DND-41 (cell line): ENCODE measurements at regions not wholly inside any gene's neighbourhood (a gene's known extent, or its start where the extent isn't known, plus 50 kb on each side); places are given as distances from the start of the nearest gene placed in this dataset.

ENCODE experiments used
- ATAC-seq: fragments of 200-7000 bp; cut with Tn5 transposase; 3 replicates; pipeline ENCODE4 v1.9.1; 2021; ENCODE audit warnings: low read depth; ENCODE audit not compliant: insufficient read depth
- DNase-seq: peaks from one replicate; pipeline ENCODE4 v3.0.0-alpha.2; 2020
- H2AFZ ChIP-seq: 2 replicates; pipeline ENCODE4 v1.6.0; 2012; ENCODE audit warnings: low read depth, low read length
- H3K27ac ChIP-seq: 2 replicates; pipeline ENCODE4 v1.5.1; 2012; ENCODE audit warnings: low read length, inconsistent platforms
- H3K27me3 ChIP-seq: fragments of 200-600 bp; sonication (generic); 2 replicates; pipeline ENCODE4 v1.6.0; 2012; ENCODE audit warnings: low read length, mild to moderate bottlenecking, inconsistent platforms; ENCODE audit not compliant: insufficient read depth, poor library complexity
- H3K36me3 ChIP-seq: 2 replicates; pipeline ENCODE4 v1.5.1; 2012; ENCODE audit warnings: low read length, inconsistent platforms; ENCODE audit not compliant: insufficient read depth
- H3K4me1 ChIP-seq: 2 replicates; pipeline ENCODE4 v1.5.1; 2012; ENCODE audit warnings: mild to moderate bottlenecking, low read length; ENCODE audit not compliant: insufficient read depth
- H3K4me2 ChIP-seq: 2 replicates; pipeline ENCODE4 v1.6.0; 2012; ENCODE audit warnings: mild to moderate bottlenecking, moderate library complexity, low read length, inconsistent platforms; ENCODE audit not compliant: insufficient read depth
- H3K4me3 ChIP-seq, 2 experiments: fragments of 200-600 bp in 1 of 2; shearing (Covaris generic) in 1 of 2; 2 replicates each; pipeline ENCODE4 v1.5.1; 2012 to 2016; ENCODE audit warnings: inconsistent platforms in 2 of 2, low read length in 2 of 2, mild to moderate bottlenecking in 2 of 2, low read depth in 1 of 2, moderate library complexity in 1 of 2
- H3K79me2 ChIP-seq: 2 replicates; pipeline ENCODE4 v1.6.0; 2012; ENCODE audit warnings: low read length, inconsistent platforms; ENCODE audit not compliant: insufficient read depth
- H3K9ac ChIP-seq: 2 replicates; pipeline ENCODE4 v1.6.0; 2012; ENCODE audit warnings: low read depth, mild to moderate bottlenecking, inconsistent platforms, low read length, moderate library complexity
- H3K9me3 ChIP-seq: 2 replicates; pipeline ENCODE4 v1.5.1; 2012; ENCODE audit warnings: low read length, moderate library complexity, mild to moderate bottlenecking, inconsistent platforms; ENCODE audit not compliant: insufficient read depth, severe bottlenecking
- H4K20me1 ChIP-seq: 2 replicates; pipeline ENCODE4 v1.6.0; 2012; ENCODE audit warnings: low read length; ENCODE audit not compliant: insufficient read depth
- CTCF ChIP-seq: IDR thresholded peaks from 2 replicates; pipeline ENCODE4 v1.5.1; 2012; ENCODE audit warnings: borderline replicate concordance, low read length, moderate library complexity, mild to moderate bottlenecking; ENCODE audit not compliant: poor library complexity, severe bottlenecking; ENCODE audit errors: extremely low read depth
- EZH2 ChIP-seq: IDR thresholded peaks from 3 replicates; pipeline ENCODE4 v1.6.1; 2012; ENCODE audit warnings: borderline replicate concordance, low read depth, mild to moderate bottlenecking, moderate library complexity, low read length, inconsistent platforms; ENCODE audit not compliant: severe bottlenecking

GRCh38 chr2:53512071-53512826, 255.4 kb upstream of the CHAC2 start:
- no peak for ATAC-seq
- no peaks in the 10 kb centered on the region for H3K4me1 ChIP-seq
- H3K9me3 ChIP-seq = no peaks in the 10 kb centered on the region
- H3K36me3 ChIP-seq = no peaks in the 10 kb centered on the region
- H3K27ac ChIP-seq = no peak overlapping the region
- H3K9ac ChIP-seq = no peak overlapping the region
- no peaks in the 10 kb centered on the region for H4K20me1 ChIP-seq
- no peak for DNase-seq
- H2AFZ ChIP-seq = no peak overlapping the region
- no peaks in the 10 kb centered on the region for H3K27me3 ChIP-seq
- H3K79me2 ChIP-seq = no peaks in the 10 kb centered on the region
- H3K4me3 ChIP-seq = no peak overlapping the region
- H3K4me2 ChIP-seq = no peak overlapping the region
- no peak for TF ChIP-seq EZH2
- no peak for TF ChIP-seq CTCF

DNA sequence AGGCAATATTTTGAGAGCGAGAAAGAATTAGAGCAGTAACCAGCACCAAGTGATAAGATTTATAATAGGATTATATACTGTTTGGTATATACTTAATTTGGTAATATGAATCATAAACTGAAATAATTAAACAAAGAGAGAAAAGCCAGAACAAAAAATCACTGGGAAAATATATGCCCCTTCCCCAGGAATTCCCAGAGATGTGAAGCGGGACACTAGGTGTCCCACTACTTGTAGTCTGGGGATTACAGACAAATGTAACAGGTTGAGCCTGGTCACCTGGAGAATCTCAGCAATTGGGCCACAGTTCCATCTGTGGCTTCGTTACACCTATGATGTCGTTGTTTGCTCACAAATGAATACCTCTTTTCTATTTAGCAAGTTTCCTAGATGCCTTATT, 256.1 kb upstream of the CHAC2 start:
- H3K9me3 ChIP-seq = no peaks in the 10 kb centered on the region
- H3K36me3 ChIP-seq = no peaks in the 10 kb centered on the region
- no peak overlapping the region for H3K27ac ChIP-seq
- no peaks in the 10 kb centered on the region for H3K4me1 ChIP-seq
- no peak overlapping the region for H3K4me2 ChIP-seq
- no peak overlapping the region for H3K4me3 ChIP-seq
- H3K79me2 ChIP-seq = no peaks in the 10 kb centered on the region
- no peak overlapping the region for H2AFZ ChIP-seq
- TF ChIP-seq EZH2 = no peak
- TF ChIP-seq CTCF = no peak
- no peaks in the 10 kb centered on the region for H3K27me3 ChIP-seq
- H3K9ac ChIP-seq = no peak overlapping the region
- ATAC-seq (no peak), DNase-seq (no peak)
- H4K20me1 ChIP-seq = no peaks in the 10 kb centered on the region

GRCh38 chr2:53510401-53510800, 257.2 kb upstream of the CHAC2 start:
- Histone ChIP-seq H4K20me1 (no peaks in the 10 kb centered on the region), H3K4me3 (no peak overlapping the region), H3K27me3 (no peaks in the 10 kb centered on the region), H3K4me2 (no peak overlapping the region), H3K9ac (no peak overlapping the region), H3K79me2 (no peaks in the 10 kb centered on the region), H3K27ac (no peak overlapping the region), H3K9me3 (no peaks in the 10 kb centered on the region), H3K36me3 (no peaks in the 10 kb centered on the region), H3K4me1 (no peaks in the 10 kb centered on the region), H2AFZ (no peak overlapping the region)
- ATAC-seq (no peak), DNase-seq (no peak)
- TF ChIP-seq EZH2 = no peak
- no peak for TF ChIP-seq CTCF
